Gastrocnemius medialis (tissue), 4 donors: ENCODE measurements at regions not wholly inside any gene's neighbourhood (a gene's known extent, or its start where the extent isn't known, plus 50 kb on each side); places are given as distances from the start of the nearest gene placed in this dataset.

Experiments used
- ATAC-seq, 2 donors: fragments of 150-250 bp; one replicate each; pipeline ENCODE4 v1.9.1; 2016
- DNase-seq, 2 donors: peaks; one replicate each; pipeline ENCODE4 v3.0.0-alpha.2; 2019
- H3K27ac ChIP-seq, 4 donors: fragments of 200-600 bp; sonication (generic); 1 replicate in 1 of 4; 2 replicates in 3 of 4; pipeline ENCODE4 v1.5.1; 2016 to 2018; ENCODE audit warnings: mild to moderate bottlenecking in 2 of 4, moderate library complexity in 1 of 4
- H3K27me3 ChIP-seq, 3 donors: fragments of 200-600 bp; sonication (generic) in 2 of 3; 1 replicate in 1 of 3; 2 replicates in 2 of 3; pipeline versions ENCODE4 v1.5.1 to v1.6.0; 2016 to 2019; ENCODE audit warnings: mild to moderate bottlenecking in 1 of 3, moderate library complexity in 1 of 3
- H3K36me3 ChIP-seq, 2 donors: fragments of 200-600 bp; sonication (generic) in 1 of 2; one replicate each; pipeline ENCODE4 v1.5.1; 2017 to 2018
- H3K4me1 ChIP-seq, 2 donors: fragments of 200-600 bp; sonication (generic) in 1 of 2; one replicate each; pipeline ENCODE4 v1.5.1; 2016 to 2017; ENCODE audit warnings: mild to moderate bottlenecking in 2 of 2
- H3K4me3 ChIP-seq, 4 donors: fragments of 200-600 bp; sonication (generic) in 3 of 4; 1 replicate in 1 of 4; 2 replicates in 3 of 4; pipeline ENCODE4 v1.5.1; 2016 to 2019; ENCODE audit warnings: mild to moderate bottlenecking in 2 of 4
- H3K9me3 ChIP-seq, 3 donors: fragments of 200-600 bp; sonication (generic) in 2 of 3; 1 replicate in 1 of 3; 2 replicates in 2 of 3; pipeline ENCODE4 v1.5.1; 2016 to 2019
- POLR2A ChIP-seq, 2 donors: fragments of 450-650 bp; IDR thresholded peaks; one replicate each; pipeline ENCODE4 v1.6.1; 2017; ENCODE audit warnings: antibody characterized with exemption in 2 of 2, mild to moderate bottlenecking in 2 of 2, moderate library complexity in 2 of 2
- in situ Hi-C, 4 donors: fragments of 200-750 bp; cut with MboI; loops; one replicate each; pipeline versions ENCODE4 v1.15.0 to v1.8.0; 2017; ENCODE audit warnings: low sequenced_read_pairs in 4 of 4
- intact Hi-C: fragments of 100-400 bp; cut with DNase I; formaldehyde crosslinking; loops from one replicate; pipeline ENCODE4 v1.15.1; 2023; ENCODE audit warnings: low total_unique reads
- TF ChIP-seq, protein P1 (sequence below), 5 experiments: fragments of 450-650 bp in 3 of 5; fragments of 200-600 bp in 2 of 5; sonication (generic) in 2 of 5; IDR thresholded peaks in 4 of 5; conservative IDR thresholded peaks in 1 of 5; 1 replicate in 4 of 5; 2 replicates in 1 of 5; pipeline ENCODE4 v1.5.1; 2016 to 2019; ENCODE audit warnings: antibody characterized with exemption in 5 of 5, mild to moderate bottlenecking in 3 of 5, moderate library complexity in 3 of 5

DNA sequence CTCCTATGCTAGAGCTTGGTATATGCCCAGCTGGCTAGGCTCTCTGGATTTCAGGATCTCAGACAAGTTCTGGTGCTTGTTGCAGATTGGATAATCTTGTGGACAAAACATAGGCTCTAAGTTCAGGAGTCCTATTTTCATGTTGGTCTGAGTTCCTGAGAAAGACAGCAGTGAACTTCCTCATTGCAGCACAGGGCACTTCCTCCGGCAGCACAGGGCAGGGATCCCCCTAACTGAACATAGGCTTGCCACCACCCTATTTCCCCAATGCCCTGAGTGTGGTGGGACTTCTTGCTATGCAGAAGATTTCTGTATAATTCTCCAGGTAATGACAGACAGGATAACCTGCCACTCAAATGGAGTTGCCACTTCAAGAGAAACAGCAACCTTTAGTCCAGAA is 220.1 kb downstream of the PIK3R1 start:
- ATAC-seq (no peak), DNase-seq (no peak)
- Histone ChIP-seq H3K9me3 (no peaks in the 10 kb centered on the region), H3K4me3 (no peak overlapping the region), H3K27me3 (no peaks in the 10 kb centered on the region), H3K4me1 (peaks cover 7 to 8% of the 10 kb centered on the region in 2 donors), H3K27ac (peak overlapping the region in 1 of 4 donors; percentile 68), H3K36me3 (no peaks in the 10 kb centered on the region)
- in situ Hi-C loops, result no loop called here
- TF ChIP-seq POLR2A (IDR thresholded peaks at IDR 0.05), result no peak
- TF ChIP-seq, protein P1, sequence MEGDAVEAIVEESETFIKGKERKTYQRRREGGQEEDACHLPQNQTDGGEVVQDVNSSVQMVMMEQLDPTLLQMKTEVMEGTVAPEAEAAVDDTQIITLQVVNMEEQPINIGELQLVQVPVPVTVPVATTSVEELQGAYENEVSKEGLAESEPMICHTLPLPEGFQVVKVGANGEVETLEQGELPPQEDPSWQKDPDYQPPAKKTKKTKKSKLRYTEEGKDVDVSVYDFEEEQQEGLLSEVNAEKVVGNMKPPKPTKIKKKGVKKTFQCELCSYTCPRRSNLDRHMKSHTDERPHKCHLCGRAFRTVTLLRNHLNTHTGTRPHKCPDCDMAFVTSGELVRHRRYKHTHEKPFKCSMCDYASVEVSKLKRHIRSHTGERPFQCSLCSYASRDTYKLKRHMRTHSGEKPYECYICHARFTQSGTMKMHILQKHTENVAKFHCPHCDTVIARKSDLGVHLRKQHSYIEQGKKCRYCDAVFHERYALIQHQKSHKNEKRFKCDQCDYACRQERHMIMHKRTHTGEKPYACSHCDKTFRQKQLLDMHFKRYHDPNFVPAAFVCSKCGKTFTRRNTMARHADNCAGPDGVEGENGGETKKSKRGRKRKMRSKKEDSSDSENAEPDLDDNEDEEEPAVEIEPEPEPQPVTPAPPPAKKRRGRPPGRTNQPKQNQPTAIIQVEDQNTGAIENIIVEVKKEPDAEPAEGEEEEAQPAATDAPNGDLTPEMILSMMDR (IDR thresholded peaks at IDR 0.05 in 4 of 5, conservative IDR thresholded peaks at IDR 0.05 in 1 of 5), result no peak
- intact Hi-C loops, result no loop called here

DNA sequence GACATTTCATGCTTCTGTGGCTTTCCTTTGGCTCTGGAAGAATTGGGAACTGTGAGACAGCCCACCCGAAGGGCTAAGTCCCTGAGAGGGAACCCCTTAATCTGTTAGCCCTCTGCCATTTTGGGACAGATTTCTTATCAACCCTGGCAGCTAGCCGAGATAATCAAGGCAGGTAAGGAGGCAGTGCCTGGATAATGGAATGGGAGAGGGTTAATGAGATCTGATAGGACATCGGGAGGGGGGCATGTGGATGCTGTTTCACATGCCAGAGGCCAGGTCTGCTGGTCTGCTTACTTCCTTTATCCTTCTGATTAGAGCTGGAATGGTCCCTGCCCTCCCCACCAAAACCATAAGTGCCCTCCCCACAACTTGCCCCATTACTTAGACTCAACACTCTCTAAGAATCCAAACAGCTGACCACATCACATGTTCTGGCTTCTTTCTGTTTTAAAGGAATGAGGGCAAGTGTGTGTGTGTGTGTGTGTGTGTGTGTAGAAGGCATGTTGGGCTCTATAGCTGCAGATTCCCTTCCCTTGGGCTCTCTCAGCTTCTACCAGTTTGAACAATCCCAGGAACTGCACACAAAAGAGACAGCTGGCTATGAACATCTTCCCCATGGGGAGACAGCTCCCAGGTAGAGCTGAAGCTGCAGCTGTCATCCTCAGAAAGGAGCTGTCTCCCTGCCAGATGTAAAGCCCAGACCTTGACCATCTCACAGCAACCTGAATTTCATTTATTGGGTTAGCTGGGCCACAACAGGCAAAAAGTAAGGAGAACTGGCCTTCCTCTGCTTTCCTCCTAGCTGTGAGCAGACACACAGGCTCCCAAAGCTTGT is 221.3 kb downstream of the PIK3R1 start:
- in situ Hi-C loops, result no loop called here
- Histone ChIP-seq H3K27me3 (no peaks in the 10 kb centered on the region), H3K4me1 (peaks cover 7 to 8% of the 10 kb centered on the region in 2 donors)

DNA sequence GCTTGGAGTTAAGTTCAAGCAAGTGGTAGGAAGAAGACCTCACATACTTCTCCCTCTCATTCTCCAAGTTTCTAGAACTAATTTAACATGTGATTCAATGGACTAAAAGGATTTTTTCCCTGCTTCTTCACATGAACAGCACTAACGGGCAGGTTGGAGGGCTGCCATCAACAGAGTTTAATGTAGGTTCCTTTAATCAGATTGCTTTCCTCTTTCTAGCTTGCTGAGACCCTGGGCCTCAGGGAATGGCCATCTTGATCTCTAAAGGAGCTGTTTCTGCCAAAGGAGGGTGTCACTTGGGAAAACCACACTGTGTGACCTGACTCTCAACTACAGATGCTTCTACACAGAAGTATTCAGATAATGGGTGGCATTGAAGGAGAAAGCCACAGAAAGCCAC is 223.3 kb downstream of the PIK3R1 start:
- DNase-seq, result no peak
- intact Hi-C loops (no loop called here), in situ Hi-C loops (no loop called here)
- no peak for ATAC-seq
- TF ChIP-seq, protein P1 (IDR thresholded peaks at IDR 0.05 in 4 of 5, conservative IDR thresholded peaks at IDR 0.05 in 1 of 5), result no peak
- no peak for TF ChIP-seq POLR2A (IDR thresholded peaks at IDR 0.05)
- no peak overlapping the region for H3K27ac ChIP-seq
- H3K27me3 ChIP-seq, result no peaks in the 10 kb centered on the region
- no peaks in the 10 kb centered on the region for H3K9me3 ChIP-seq
- H3K36me3 ChIP-seq, result no peaks in the 10 kb centered on the region
- H3K4me3 ChIP-seq, result no peak overlapping the region
- H3K4me1 ChIP-seq, result peaks cover 2 to 4% of the 10 kb centered on the region in 2 donors

More for the DNA sequence above, 221.3 kb downstream of the PIK3R1 start:
- DNase-seq, result no peak
- no peak for TF ChIP-seq POLR2A (IDR thresholded peaks at IDR 0.05)
- TF ChIP-seq, protein P1 (IDR thresholded peaks at IDR 0.05 in 4 of 5, conservative IDR thresholded peaks at IDR 0.05 in 1 of 5), result no peak
- H3K27ac ChIP-seq, result no peak overlapping the region
- no peaks in the 10 kb centered on the region for H3K9me3 ChIP-seq
- intact Hi-C loops, result no loop called here
- no peak overlapping the region for H3K4me3 ChIP-seq
- H3K36me3 ChIP-seq, result no peaks in the 10 kb centered on the region
- no peak for ATAC-seq

DNA sequence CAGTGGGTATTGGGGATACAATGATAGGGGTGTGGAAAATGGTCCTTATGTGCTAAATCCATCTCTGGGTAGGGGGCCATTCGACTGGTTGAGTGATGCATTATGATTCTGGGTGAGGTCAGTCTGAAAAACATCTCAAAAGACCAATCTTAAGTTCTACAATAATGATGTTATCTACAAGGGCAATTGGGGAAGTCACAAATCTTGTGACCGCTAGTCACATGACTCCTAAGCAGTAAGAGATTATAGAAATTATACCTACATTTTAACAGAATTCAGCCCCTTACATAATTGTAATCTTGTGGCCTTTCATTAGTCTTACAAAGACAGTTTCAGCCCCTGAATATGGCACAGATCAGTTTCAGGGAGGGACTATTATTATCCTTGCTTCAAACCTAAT is 224.7 kb downstream of the PIK3R1 start:
- H3K4me3 ChIP-seq, result no peak overlapping the region
- H3K4me1 ChIP-seq, result peaks cover 6 to 11% of the 10 kb centered on the region in 2 donors
- no peak for DNase-seq
- ATAC-seq, result no peak
- no peaks in the 10 kb centered on the region for H3K36me3 ChIP-seq
- TF ChIP-seq, protein P1 (IDR thresholded peaks at IDR 0.05 in 4 of 5, conservative IDR thresholded peaks at IDR 0.05 in 1 of 5), result no peak
- no peak for TF ChIP-seq POLR2A (IDR thresholded peaks at IDR 0.05)
- intact Hi-C loops (no loop called here), in situ Hi-C loops (no loop called here)
- no peaks in the 10 kb centered on the region for H3K9me3 ChIP-seq
- H3K27me3 ChIP-seq, result no peaks in the 10 kb centered on the region
- H3K27ac ChIP-seq, result no peak overlapping the region
